ENCODE measurements at regions not wholly inside any gene's neighbourhood (a gene's known extent, or its start where the extent isn't known, plus 50 kb on each side); places are given as distances from the start of the nearest gene placed in this dataset.
"Not testable (repeated sequence)": the region's sequence is repeated elsewhere in the genome, so short reads cannot be mapped to it uniquely, and the experiment has no call there.

- no peak for DNase-seq
These were observed 363.4 kb upstream of the BOD1L1 start for GRCh38 chr4:13990596-13991589.

GRCh38 chr4:13992041-13992440, 364.5 kb upstream of the BOD1L1 start:
- DNase-seq: no peak

- DNase-seq: no peak
These were observed 365.5 kb upstream of the BOD1L1 start for GRCh38 chr4:13992975-13993520.

DNA sequence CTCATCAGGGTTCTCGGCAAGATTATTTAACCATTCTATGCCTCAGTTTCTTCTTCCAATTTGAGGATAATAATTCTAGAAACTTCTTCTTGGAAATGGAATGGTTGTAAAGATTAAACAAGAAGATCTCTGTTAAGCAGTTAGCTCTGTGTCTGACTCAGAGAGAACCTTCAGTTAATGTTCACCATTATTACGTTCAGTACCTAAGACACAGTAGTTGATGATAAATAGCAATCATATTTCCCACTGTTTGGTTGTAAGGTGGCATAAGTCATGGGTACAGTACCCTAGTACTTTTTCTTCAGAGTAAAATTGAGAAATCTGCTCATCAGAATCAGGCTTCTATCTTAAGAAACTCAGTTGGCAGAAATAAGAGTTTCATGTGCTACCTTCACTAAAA, 366.5 kb upstream of the BOD1L1 start:
- DNase-seq: no peak

- no peak for DNase-seq
These were observed 371.4 kb upstream of the BOD1L1 start for GRCh38 chr4:13998850-13999445.

DNA sequence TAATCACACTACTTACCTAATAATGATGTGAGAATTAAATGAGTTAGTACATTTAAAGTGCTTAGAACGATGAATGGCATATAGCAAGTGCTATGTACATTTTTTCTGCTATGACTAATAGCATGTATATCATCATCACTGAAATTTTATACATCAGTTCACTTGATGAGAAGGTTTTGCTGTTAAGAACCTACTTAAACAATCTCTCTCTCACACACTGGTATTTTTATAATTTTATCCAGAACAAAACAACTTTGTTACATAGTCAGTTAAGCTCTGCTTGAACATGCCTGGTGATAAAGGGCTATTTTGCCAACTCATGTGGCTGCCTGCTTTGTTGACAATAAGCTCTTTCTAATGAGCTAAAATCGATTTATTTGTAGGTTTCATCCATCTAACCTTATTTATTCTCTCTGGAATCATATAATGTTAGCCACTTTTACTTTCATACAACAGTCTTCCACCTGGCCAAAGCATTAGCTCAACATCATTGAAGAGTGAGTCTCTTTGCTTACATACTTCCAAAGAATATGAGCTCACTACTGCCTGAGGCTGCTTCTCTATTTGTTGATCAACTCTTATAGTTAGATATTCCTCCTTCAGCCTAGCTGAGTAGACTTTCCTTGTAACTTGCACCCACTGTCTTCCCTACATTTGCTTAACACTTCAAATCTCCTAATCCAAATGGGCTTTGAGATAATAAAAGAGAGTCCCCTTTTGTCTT, 372.7 kb upstream of the BOD1L1 start:
- DNase-seq: no peak

DNA sequence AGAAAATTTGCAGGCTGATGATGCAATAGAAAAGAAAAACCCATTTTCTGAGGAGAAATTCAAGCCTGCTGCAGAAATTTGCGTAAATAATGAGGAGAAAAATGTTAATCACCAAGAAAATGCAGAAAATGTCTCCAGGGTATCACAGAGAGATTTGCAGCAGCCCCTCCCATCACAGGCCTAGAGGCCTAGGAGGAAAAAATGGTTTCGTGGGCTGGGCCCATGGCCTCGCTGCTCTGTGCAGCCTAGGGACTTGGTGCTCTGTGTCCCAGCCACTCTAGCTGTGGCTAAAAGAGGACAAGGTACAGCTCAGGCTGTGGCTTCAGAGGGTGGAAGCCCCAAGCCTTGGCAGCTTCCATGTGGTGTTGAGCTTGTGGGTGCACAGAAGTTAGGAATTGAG, 374.8 kb upstream of the BOD1L1 start:
- DNase-seq: not testable (repeated sequence)

DNA sequence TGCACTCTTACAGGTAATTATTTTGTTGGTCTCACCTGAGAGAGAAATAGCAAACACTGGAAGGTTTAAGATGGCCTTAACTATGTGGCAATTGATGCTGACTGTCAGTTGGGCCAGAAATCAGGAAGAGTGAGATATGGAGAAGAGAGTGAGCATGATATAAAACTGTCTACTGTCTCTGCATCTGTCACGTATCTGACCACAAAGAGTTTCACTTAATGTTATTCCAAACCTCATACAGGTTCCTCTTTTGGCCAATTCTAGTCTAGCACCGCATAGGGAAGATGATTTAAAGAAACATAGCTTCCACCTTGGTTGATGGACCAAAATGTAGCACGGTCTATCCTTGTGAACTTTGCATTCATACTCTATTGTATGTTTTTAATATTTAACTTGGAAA, 381.0 kb upstream of the BOD1L1 start:
- DNase-seq: no peak

DNA sequence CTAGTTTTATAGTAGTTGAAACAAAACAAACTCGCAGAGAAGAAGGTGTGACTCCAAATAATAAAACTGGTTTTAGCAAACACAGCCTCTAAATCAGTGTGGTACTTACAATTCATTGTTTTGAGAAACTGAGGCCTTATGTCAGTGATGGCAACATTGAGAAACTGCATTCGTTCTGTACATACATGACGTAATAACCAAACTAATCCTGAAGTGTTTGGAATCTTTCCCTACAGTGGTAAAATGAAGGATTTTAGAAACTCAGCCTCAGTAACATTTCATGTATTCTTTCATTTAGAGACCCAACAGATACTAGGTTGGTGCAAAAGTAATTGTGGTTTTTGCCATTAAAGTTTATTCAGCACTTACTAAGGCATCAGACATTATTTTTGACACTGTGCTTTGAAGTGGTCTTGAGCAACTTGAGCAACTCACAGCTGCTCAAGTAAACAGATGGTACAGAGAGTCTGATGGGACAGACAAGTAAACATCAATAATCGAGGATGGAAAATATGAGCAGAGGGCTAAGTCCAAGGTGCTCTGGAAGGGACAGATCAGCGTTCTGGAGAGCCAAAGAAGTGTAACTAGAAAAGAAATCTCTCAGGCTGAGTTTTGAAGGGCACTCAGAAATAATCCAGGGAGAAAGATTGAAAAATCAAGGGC, 390.8 kb upstream of the BOD1L1 start:
- no peak for DNase-seq

GRCh38 chr4:14022456-14022855, 394.9 kb upstream of the BOD1L1 start:
- no peak for DNase-seq

GRCh38 chr4:14023036-14023435, 395.5 kb upstream of the BOD1L1 start:
- no peak for DNase-seq

DNA sequence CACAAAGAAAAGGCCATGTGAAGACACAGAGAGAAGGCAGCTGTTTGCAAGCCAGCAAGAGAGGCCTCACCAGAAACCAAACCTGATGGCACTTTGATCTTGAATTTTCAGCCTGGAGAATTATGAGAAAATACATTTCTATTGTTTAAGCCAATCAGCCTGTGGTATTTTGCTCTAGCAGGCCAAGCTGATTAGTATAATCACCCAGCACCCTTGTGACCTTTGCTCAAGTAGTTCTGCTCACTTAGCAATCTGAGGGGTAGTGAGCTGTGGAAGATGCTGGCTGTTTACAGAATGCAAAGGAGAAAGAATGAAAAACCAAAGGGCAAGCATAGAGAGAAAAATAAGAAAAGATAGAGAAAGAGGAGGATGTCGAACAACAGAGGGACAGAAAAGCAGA, 396.4 kb upstream of the BOD1L1 start:
- no peak for DNase-seq

DNA sequence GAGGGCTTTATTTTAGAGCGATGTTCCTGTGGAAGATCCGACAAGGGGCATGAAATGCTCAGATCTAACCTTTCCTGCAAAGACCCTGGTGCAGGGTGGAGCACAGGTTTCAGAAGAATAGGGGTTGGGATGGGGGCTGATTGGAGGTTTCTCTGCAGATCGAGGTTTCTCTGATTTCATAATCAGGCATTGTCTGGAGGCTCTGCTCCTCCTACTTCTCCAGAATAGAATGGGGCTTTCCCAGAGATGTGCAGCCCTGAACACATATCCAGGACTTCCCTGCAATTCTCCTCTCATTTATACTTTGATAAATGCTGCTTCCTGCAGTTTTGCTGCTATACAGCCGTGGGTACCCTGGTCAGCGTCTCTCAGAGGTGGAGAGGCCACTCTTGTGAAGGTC, 397.6 kb upstream of the BOD1L1 start:
- no peak for DNase-seq

DNA sequence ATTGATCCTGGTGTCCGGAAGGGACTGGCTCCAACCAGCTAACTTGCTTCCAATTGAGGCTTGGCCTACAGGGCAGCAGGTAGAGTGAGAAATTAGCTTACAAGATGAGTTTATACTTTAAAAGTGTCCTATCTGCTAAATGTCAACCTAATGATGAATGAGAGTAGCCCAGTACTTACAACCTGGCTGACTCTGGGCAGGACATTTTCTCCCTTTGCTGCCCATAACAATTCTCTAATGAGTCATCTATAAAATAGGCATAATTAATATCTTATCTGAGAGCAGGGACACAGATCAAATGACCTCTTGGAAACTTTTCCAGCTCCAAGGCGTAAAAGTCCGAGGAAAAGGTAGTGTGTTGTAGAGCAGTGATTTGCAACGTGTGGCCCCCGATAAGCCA, 398.4 kb upstream of the BOD1L1 start:
- DNase-seq: no peak

DNA sequence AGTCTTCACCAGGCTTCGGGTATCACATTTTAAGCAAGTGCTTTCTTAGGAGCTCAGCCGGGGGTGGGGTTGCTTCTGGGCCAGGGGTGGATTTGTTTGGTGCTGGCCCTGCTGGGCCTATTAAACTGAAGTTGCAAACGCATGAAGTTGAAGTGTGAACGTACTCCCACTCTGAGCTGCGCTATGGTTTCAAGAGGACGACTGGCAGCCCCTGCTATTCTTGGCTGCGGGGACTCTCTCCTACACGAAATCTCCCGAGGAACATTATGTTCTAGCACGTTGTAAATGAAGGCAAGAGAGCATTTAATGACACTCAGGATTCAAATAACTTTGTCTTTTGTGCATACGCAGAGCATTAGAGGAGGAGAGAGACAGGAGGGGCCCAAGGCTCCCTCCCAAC, 401.3 kb upstream of the BOD1L1 start:
- DNase-seq: no peak

DNA sequence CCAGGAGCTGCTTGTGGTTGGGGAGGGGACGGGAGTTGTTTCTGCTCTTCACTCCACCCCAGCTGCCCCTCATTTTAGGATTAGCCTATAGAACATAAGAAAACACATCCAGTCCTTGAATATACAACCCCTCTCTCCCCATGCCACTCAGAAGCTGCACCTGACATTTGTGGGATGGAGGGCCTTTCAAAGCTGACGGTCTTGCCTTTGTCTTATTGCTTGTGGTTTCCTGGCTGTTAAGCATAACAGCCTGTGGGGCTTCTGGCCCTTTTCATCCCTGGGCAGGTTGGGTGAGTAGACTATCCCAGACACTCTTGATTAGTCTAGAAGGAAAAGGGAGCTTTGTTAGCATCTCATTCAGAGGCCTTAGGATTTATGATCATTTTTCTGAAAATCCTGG, 407.6 kb upstream of the BOD1L1 start:
- no peak for DNase-seq

GRCh38 chr4:14043203-14043602, 415.7 kb upstream of the BOD1L1 start:
- no peak for DNase-seq

DNA sequence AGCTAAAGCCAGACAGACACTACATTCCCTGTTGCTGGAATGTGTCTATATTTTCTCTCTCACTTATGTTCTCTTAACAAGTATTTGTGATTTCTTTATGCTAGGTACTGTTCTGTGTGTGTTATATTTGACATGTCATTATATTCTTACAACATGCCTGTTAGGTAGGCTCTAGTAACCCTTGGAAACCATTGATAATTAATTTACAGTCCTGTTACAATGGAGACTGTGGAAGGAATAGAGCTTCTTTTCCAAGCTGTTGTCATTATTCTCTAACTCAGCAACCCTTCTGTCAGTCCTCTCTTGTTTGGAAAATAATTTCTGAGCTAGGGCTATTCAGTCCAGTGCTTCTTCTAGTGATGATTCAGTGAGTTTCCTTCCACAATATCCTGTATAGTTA, 419.1 kb upstream of the BOD1L1 start:
- no peak for DNase-seq

GRCh38 chr4:14047840-14048239, 420.3 kb upstream of the BOD1L1 start:
- DNase-seq: no peak

GRCh38 chr4:14049946-14050345, 422.4 kb upstream of the BOD1L1 start:
- no peak for DNase-seq

DNA sequence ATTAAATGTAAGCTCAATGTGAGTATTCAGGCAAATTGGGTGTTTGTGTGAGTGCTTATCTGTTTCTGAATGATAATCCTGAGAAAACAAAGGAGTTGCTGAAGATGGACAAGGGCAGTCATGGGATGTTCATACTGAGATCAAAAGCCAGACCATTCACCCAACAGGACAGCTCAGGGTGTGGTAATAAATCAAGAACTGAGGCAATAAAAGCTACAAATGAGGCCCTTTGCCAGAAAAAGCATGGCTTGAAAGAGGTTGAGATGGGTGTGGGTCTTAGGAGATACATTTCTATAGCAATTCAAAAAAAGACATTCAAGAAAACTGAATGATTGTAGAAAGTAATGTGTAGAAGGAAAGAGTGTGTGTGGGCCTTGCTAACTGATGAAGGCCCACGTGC, 425.8 kb upstream of the BOD1L1 start:
- no peak for DNase-seq

GRCh38 chr4:14054391-14054790, 426.9 kb upstream of the BOD1L1 start:
- DNase-seq: no peak

DNA sequence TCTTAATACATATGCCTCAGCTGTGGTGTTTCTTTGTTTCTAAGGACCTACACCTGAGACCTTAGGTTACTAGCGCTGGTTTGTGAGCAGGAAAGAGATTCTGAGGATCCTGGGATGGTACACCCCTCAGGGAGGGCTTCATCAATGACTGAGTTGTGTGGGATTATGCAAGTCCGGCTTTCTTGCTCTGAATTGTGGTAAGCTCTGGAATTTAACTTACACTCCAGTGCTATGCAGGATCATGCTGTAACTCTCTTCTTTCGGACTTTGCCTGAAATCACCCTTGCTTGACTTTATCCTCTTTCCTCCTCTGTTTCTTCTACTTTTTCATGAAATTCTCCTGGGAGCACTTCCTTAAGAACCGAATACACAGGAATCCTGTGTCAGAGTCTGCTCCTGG, 431.5 kb upstream of the BOD1L1 start:
- DNase-seq: no peak
